ENCODE measurements at regions not wholly inside any gene's neighbourhood (a gene's known extent, or its start where the extent isn't known, plus 50 kb on each side); places are given as distances from the start of the nearest gene placed in this dataset.
"Not testable (repeated sequence)": the region's sequence is repeated elsewhere in the genome, so short reads cannot be mapped to it uniquely, and the experiment has no call there.

GRCh38 chr1:212512816-212513559 lies 80.3 kb downstream of the NENF start:
- no peak overlapping the region for H3K27ac ChIP-seq

GRCh38 chr1:212513586-212513985 lies 80.9 kb downstream of the NENF start:
- no peak for TF ChIP-seq CTCF (IDR thresholded peaks at IDR 0.05; ENCODE audit: low read depth, low read length)

More at GRCh38 chr1:212512816-212513559, 80.3 kb downstream of the NENF start:
- no peak for DNase-seq (ENCODE audit: low read depth in 1 of 2, low spot score in 1 of 2)
- no peak for TF ChIP-seq CTCF (IDR thresholded peaks at IDR 0.05; ENCODE audit: low read depth, low read length)
- no peaks in the 10 kb centered on the region for H3K9me3 ChIP-seq (ENCODE audit: low read depth)
- H3K4me3 ChIP-seq = no peak overlapping the region
- H3K27me3 ChIP-seq = peaks cover 15% of the 10 kb centered on the region
- no peaks in the 10 kb centered on the region for H3K4me1 ChIP-seq (ENCODE audit: low read depth)
- no peaks in the 10 kb centered on the region for H3K36me3 ChIP-seq

GRCh38 chr1:212514056-212514614 lies 81.4 kb downstream of the NENF start:
- peak; percentile 6 for TF ChIP-seq CTCF (IDR thresholded peaks at IDR 0.05; ENCODE audit: low read depth, low read length)
- Histone ChIP-seq H3K36me3 (no peaks in the 10 kb centered on the region), H3K4me3 (no peak overlapping the region), H3K4me1 (ENCODE audit: low read depth) (no peaks in the 10 kb centered on the region), H3K27me3 (peaks cover 15% of the 10 kb centered on the region), H3K27ac (no peak overlapping the region), H3K9me3 (ENCODE audit: low read depth) (no peaks in the 10 kb centered on the region)
- DNase-seq (ENCODE audit: low read depth in 1 of 2, low spot score in 1 of 2) = peak in 1 of 2 donors; percentile 53

More at GRCh38 chr1:212513586-212513985, 80.9 kb downstream of the NENF start:
- peaks cover 15% of the 10 kb centered on the region for H3K27me3 ChIP-seq
- no peaks in the 10 kb centered on the region for H3K36me3 ChIP-seq
- no peak for DNase-seq (ENCODE audit: low read depth in 1 of 2, low spot score in 1 of 2)
- no peak overlapping the region for H3K4me3 ChIP-seq
- no peaks in the 10 kb centered on the region for H3K9me3 ChIP-seq (ENCODE audit: low read depth)
- no peak overlapping the region for H3K27ac ChIP-seq
- H3K4me1 ChIP-seq (ENCODE audit: low read depth) = no peaks in the 10 kb centered on the region

- H3K9me3 ChIP-seq (ENCODE audit: low read depth) = no peaks in the 10 kb centered on the region
- H3K27ac ChIP-seq = no peak overlapping the region
- DNase-seq (ENCODE audit: low read depth in 1 of 2, low spot score in 1 of 2) = peak in 1 of 2 donors; percentile 27
- no peaks in the 10 kb centered on the region for H3K36me3 ChIP-seq
- no peaks in the 10 kb centered on the region for H3K4me1 ChIP-seq (ENCODE audit: low read depth)
- H3K27me3 ChIP-seq = peaks cover 15% of the 10 kb centered on the region
- TF ChIP-seq CTCF (IDR thresholded peaks at IDR 0.05; ENCODE audit: low read depth, low read length) = no peak
- H3K4me3 ChIP-seq = no peak overlapping the region
Measured at GRCh38 chr1:212514782-212515181, 82.1 kb downstream of the NENF start.

- no peaks in the 10 kb centered on the region for H3K36me3 ChIP-seq
- no peak overlapping the region for H3K4me3 ChIP-seq
- TF ChIP-seq CTCF (IDR thresholded peaks at IDR 0.05; ENCODE audit: low read depth, low read length) = no peak
- DNase-seq (ENCODE audit: low read depth in 1 of 2, low spot score in 1 of 2) = no peak
- H3K27me3 ChIP-seq = peaks cover 15% of the 10 kb centered on the region
- H3K9me3 ChIP-seq (ENCODE audit: low read depth) = no peaks in the 10 kb centered on the region
- H3K4me1 ChIP-seq (ENCODE audit: low read depth) = no peaks in the 10 kb centered on the region
- no peak overlapping the region for H3K27ac ChIP-seq
Measured at GRCh38 chr1:212515329-212515760, 82.6 kb downstream of the NENF start.

GRCh38 chr1:212516012-212516411 lies 83.3 kb downstream of the NENF start:
- not testable (repeated sequence) for DNase-seq (ENCODE audit: low read depth in 1 of 2, low spot score in 1 of 2); H3K4me3 ChIP-seq; H3K4me1 ChIP-seq (ENCODE audit: low read depth); H3K36me3 ChIP-seq; H3K9me3 ChIP-seq (ENCODE audit: low read depth); H3K27ac ChIP-seq
- H3K27me3 ChIP-seq = peaks cover 15% of the 10 kb centered on the region

Measured in cardiac muscle cell (in vitro differentiated cells and primary cell).